ENCODE measurements at regions not wholly inside any gene's neighbourhood (a gene's known extent, or its start where the extent isn't known, plus 50 kb on each side); places are given as distances from the start of the nearest gene placed in this dataset.

- TF ChIP-seq CTCF (IDR thresholded peaks at IDR 0.05 in 4 of 5, conservative IDR thresholded peaks at IDR 0.05 in 1 of 5) (no peak), POLR2A (IDR thresholded peaks at IDR 0.05) (no peak)
Observed at GRCh38 chr2:221068123-221068522, 504.0 kb downstream of the EPHA4 start.

Measured in gastrocnemius medialis (tissue), 4 donors.